Mucosa of descending colon (tissue), 3 donors: ENCODE measurements at regions not wholly inside any gene's neighbourhood (a gene's known extent, or its start where the extent isn't known, plus 50 kb on each side); places are given as distances from the start of the nearest gene placed in this dataset.

Experiments
- ATAC-seq: fragments of 200-7000 bp; cut with Tn5 transposase; one replicate; pipeline ENCODE4 v1.9.1; 2020; ENCODE audit warnings: mild to moderate bottlenecking, moderate library complexity
- DNase-seq, 3 donors: peaks; one replicate each; pipeline ENCODE4 v3.0.0-alpha.2; 2020
- H3K36me3 ChIP-seq: fragments of 200-600 bp; one replicate; pipeline ENCODE4 v1.8.0; 2021; ENCODE audit warnings: low read depth, mild to moderate bottlenecking
- H3K4me1 ChIP-seq: fragments of 200-600 bp; one replicate; pipeline ENCODE4 v1.8.0; 2021; ENCODE audit warnings: low read depth, mild to moderate bottlenecking
- H3K4me3 ChIP-seq: fragments of 200-600 bp; one replicate; pipeline ENCODE4 v1.8.0; 2021; ENCODE audit warnings: mild to moderate bottlenecking
- H3K9me3 ChIP-seq: fragments of 200-600 bp; one replicate; pipeline ENCODE4 v1.8.0; 2021; ENCODE audit warnings: mild to moderate bottlenecking
- intact Hi-C, 2 donors: fragments of 100-400 bp; cut with DNase I in 1 of 2; cut with micrococcal nuclease in 1 of 2; formaldehyde crosslinking; loops; one replicate each; pipeline versions ENCODE4 v1.11.0 to v1.11.1; 2022; cut with DNase I, micrococcal nuclease
- TF ChIP-seq, protein P1 (sequence below): fragments of 200-600 bp; IDR thresholded peaks from one replicate; pipeline ENCODE4 v1.8.0; 2022; ENCODE audit warnings: antibody characterized with exemption, mild to moderate bottlenecking
- donor health status: DM: no; HTN: no; CAD: no; lungs with moderate emphysema.
- donor health status: DM: no; HTN: no; CAD: no.
- donor health status: DM: no; HTN: yes; CAD: no.

DNA sequence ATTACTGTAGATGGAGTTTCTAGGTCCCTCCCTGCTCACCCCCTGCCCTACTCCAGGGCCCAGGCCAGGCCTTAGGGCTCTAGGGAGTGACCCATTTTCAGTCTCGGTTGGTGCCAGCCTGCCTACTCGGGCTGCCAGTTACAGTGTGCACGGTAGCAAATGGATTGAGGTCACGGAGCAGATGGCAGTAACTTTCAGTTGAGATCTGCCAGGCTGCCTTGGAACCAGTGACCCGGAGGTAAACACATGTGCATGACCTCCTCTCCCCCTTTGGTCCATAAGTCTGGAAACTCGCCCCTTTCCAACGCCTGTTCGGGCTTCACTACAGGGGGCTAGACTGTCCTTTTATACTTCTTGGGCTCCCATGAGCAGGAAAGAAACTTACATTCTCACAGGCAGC is 139.7 kb upstream of the TBX3 start:
- H3K36me3 ChIP-seq, result no peaks in the 10 kb centered on the region
- no peaks in the 10 kb centered on the region for H3K9me3 ChIP-seq
- H3K4me3 ChIP-seq, result no peak overlapping the region
- ATAC-seq (no peak), DNase-seq (no peak)
- intact Hi-C loops, result no loop called here
- TF ChIP-seq, protein P1, sequence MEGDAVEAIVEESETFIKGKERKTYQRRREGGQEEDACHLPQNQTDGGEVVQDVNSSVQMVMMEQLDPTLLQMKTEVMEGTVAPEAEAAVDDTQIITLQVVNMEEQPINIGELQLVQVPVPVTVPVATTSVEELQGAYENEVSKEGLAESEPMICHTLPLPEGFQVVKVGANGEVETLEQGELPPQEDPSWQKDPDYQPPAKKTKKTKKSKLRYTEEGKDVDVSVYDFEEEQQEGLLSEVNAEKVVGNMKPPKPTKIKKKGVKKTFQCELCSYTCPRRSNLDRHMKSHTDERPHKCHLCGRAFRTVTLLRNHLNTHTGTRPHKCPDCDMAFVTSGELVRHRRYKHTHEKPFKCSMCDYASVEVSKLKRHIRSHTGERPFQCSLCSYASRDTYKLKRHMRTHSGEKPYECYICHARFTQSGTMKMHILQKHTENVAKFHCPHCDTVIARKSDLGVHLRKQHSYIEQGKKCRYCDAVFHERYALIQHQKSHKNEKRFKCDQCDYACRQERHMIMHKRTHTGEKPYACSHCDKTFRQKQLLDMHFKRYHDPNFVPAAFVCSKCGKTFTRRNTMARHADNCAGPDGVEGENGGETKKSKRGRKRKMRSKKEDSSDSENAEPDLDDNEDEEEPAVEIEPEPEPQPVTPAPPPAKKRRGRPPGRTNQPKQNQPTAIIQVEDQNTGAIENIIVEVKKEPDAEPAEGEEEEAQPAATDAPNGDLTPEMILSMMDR, result no peak
- H3K4me1 ChIP-seq, result no peaks in the 10 kb centered on the region

DNA sequence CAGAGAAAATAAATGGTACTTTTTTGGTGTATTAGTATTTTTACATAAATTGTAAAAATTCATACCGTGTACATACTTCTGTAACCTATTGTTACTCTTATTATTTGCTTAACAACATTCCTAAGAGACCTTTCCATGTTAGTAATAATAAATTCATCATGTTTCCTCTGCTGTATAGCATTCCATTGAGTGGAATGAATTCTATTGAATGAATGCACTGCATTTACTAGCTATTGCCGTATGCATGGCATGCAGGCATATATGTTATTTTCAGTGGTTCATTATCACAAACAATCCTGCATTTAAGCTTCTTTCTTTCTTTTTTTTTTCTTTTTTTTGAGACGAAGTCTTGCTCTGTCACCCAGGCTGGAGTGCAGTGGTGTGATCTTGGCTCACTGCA is 137.6 kb upstream of the TBX3 start:
- Histone ChIP-seq H3K4me1 (no peaks in the 10 kb centered on the region), H3K36me3 (no peaks in the 10 kb centered on the region), H3K4me3 (no peak overlapping the region), H3K9me3 (no peaks in the 10 kb centered on the region)
- ATAC-seq (no peak), DNase-seq (no peak)
- intact Hi-C loops, result no loop called here
- TF ChIP-seq, protein P1, result no peak

DNA sequence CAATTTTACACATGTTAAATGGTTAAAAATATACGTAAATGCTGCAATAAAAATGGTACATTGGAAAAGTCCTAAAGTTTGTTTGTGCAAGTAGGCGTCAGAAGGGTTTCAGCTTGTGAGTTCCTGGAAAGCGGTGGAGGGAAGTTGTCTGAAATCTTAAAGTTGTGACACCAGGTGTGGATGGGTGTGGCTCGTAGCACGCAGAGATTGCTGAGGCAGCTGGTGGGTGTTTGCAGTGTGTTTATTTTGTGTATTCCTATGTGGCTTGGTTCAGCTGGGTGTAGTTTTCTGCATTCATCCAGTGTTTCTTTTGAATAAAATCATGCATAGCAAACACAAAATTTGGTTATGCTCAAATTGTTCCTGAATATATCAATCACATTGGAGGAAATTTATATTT is 136.8 kb upstream of the TBX3 start:
- H3K4me3 ChIP-seq, result no peak overlapping the region
- no peaks in the 10 kb centered on the region for H3K36me3 ChIP-seq
- ATAC-seq (peak; percentile 90), DNase-seq (peak in 2 of 3 donors; percentile 39 to 65)
- intact Hi-C loops, result no loop called here
- no peaks in the 10 kb centered on the region for H3K4me1 ChIP-seq
- H3K9me3 ChIP-seq, result no peaks in the 10 kb centered on the region
- TF ChIP-seq, protein P1, result no peak

DNA sequence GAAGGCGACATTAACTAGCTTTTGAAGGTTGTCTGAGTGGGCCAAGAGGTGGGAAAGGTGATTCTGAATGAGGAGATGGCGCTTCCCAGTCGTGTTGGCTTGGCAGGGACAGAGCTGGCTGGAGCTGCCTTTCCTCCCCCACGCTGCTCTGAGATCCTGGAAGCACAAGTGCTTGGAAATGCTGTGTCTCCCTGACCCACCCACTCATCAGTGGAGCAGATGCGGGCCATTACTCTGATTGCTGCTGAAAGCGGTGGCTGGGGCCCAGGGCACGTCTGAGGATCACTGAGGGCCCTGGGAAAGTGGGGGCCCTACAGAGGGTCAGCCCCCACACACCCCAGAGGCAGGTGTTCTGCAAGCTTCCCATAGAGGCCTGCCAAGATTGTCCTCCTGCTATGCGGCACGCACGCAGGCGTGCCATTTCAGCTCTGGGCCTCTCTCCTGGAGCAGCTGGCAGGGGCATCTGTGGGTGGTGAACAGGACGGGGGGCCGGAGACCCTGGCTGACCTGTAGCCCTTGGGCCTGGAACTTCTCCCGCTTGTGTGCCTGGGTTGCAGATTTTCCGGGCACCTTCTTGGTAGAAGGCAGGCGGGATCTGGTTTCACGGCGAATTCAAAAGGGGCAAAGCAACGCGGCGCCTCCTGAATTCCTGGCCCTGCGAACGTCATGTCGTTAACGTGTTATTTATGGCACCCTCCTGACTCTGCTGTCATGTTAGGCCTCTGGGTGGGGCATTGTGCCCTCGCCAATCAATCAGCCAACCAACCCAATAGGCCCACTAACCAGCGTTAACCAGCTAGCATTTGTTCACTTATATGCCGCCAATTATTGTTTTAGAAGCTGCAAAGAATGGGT is 133.8 kb upstream of the TBX3 start:
- H3K4me3 ChIP-seq, result no peak overlapping the region
- H3K9me3 ChIP-seq, result no peaks in the 10 kb centered on the region
- intact Hi-C loops, result no loop called here
- TF ChIP-seq, protein P1, result no peak
- no peaks in the 10 kb centered on the region for H3K36me3 ChIP-seq
- H3K4me1 ChIP-seq, result no peaks in the 10 kb centered on the region
- DNase-seq, result no peak
- ATAC-seq, result no peak

DNA sequence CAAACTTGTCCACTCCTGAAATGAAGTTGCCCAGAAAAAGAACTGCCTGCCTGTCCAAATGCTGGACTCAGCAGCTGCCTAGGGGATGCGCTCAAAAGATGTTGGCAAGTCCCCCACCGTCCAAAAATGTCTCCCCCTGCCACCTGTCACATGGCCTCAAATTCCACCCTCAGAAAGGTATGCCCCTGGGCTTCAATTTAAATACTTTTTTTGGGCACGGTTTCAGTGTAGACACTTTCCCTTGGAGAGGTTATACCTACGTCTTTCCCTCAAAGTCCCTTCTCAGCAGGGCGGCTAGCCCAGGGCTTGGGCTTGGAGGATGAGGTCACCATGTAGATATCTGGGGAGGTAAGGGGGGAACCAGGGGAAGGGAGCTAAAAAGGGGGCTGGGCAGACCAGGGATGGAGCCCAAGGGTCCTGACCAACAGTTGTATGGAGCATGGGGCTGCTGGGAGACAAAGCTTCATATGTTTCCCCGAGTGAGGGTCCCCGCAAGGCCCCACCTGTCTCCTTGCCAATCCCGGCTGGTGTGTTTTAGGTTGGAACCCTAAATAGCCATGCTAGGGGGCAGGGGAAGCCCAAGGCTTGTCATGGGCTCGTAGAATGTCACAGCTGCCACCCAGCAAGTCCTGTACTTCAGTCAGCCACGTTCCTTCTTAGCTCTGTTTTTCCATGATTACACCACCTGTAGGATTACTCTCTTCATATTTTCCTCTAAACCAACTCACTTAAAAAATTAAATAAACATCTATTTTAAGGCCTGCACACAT is 131.2 kb upstream of the TBX3 start:
- Histone ChIP-seq H3K4me1 (no peaks in the 10 kb centered on the region), H3K36me3 (no peaks in the 10 kb centered on the region), H3K9me3 (no peaks in the 10 kb centered on the region), H3K4me3 (no peak overlapping the region)
- no peak for ATAC-seq
- no peak for DNase-seq
- intact Hi-C loops, result no loop called here
- TF ChIP-seq, protein P1, result no peak
